GM10266 (cell line): ENCODE measurements at regions not wholly inside any gene's neighbourhood (a gene's known extent, or its start where the extent isn't known, plus 50 kb on each side); places are given as distances from the start of the nearest gene placed in this dataset.

Experiments used
- DNase-seq: peaks from one replicate; pipeline ENCODE4 v3.0.0; 2012; ENCODE audit errors: extremely low spot score
- TF ChIP-seq, protein P1 (sequence below): IDR thresholded peaks from 2 replicates; pipeline ENCODE4 v1.5.1; 2012; ENCODE audit warnings: mild to moderate bottlenecking, low read depth; ENCODE audit not compliant: control insufficient read depth, insufficient read depth; ENCODE audit errors: missing control alignments

DNA sequence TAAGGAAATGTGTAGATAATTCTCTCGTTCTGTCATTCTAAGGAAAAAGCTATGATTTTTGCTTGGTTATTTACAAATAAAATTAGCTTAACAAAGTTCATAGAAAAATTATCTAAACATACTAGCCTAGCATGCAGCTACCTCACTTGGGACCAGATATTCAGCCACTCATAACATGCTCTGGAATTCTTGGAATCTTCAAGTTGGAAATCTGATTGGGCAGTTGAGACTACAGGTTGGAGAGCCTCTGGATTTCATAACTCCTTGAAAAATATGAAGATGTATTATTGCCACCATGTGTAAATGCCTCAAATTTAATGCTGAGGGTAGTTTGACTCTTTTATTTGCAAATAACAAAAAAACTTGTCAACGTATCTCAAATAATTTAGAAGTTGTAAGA lies 132.2 kb upstream of the GULP1 start:
- TF ChIP-seq, protein P1, sequence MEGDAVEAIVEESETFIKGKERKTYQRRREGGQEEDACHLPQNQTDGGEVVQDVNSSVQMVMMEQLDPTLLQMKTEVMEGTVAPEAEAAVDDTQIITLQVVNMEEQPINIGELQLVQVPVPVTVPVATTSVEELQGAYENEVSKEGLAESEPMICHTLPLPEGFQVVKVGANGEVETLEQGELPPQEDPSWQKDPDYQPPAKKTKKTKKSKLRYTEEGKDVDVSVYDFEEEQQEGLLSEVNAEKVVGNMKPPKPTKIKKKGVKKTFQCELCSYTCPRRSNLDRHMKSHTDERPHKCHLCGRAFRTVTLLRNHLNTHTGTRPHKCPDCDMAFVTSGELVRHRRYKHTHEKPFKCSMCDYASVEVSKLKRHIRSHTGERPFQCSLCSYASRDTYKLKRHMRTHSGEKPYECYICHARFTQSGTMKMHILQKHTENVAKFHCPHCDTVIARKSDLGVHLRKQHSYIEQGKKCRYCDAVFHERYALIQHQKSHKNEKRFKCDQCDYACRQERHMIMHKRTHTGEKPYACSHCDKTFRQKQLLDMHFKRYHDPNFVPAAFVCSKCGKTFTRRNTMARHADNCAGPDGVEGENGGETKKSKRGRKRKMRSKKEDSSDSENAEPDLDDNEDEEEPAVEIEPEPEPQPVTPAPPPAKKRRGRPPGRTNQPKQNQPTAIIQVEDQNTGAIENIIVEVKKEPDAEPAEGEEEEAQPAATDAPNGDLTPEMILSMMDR, result no peak
- no peak for DNase-seq

DNA sequence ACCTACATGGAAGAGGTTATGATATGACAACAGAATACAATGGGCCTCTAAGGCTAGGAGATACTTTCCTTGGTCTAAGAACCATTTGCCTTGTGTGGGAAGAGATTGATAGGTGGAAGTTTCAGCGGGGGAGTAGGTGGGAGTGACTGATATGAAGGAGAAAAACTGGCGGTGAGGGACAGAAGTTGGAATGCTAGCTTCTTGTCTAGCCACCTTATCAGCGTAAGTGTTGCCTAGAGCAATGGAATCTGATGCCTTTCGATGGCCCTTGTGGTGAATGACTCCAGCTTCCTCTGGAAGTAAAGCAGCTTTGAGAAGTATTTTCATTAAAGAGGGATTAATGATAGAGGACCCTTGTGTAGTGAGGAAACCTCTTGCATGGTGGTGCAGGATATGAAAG lies 121.3 kb upstream of the GULP1 start:
- no peak for DNase-seq
- TF ChIP-seq, protein P1, result no peak

DNA sequence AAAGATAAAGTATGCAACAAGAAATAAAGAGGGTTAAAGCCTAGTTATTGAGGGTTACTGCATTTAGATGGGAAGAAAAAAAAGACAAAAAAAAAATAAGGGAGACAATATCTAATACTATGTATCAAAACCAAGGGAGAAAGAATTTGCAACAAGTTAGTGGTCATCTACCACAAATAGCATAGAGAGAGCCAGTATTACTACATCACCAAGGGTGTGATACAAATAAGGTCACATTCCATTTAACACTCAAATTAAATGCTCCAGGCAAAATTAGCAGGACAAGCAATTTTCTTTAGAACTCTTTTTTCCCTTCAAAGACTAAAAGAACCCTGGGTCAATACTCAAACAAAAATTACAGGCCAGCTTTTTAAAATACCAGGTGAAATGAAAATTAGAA lies 115.1 kb upstream of the GULP1 start:
- no peak for DNase-seq
- TF ChIP-seq, protein P1, result no peak

DNA sequence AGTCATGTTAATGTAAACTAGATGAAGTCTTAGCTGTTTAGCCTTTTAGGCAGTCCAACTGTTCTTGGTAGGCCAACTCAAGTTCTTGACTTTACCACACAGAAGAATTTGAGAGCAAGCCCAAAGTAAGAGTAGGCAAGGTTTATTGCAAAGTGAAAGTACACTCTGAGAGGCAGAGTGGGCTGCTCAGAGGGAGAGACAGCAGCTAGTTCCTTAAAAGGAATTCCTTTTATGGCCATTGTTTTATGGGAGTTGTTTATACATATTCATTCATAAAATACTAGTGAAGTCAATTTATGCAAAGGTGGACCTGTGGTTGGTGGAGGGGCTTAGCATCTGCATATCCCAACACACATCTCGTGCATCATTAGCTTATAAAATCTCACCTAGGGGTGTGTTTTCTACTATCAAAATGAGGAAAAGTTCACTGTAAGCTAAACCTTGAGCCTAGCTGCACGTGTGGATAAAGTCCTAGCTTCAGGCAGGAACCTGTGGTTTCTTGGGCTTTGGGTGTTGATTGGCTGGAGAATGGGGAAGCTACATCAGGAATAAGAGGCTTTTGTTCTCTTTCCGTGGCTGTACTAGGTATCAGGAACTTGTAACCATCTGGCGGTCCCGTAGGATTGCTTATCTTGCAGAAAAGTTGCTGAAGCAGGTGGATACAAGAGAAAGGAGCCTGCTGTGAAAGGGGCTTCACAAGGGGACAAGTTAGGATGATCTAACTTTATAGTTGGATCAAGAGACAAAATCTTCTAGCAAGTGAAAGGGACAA lies 110.4 kb upstream of the GULP1 start:
- DNase-seq, result no peak
- TF ChIP-seq, protein P1, result no peak

DNA sequence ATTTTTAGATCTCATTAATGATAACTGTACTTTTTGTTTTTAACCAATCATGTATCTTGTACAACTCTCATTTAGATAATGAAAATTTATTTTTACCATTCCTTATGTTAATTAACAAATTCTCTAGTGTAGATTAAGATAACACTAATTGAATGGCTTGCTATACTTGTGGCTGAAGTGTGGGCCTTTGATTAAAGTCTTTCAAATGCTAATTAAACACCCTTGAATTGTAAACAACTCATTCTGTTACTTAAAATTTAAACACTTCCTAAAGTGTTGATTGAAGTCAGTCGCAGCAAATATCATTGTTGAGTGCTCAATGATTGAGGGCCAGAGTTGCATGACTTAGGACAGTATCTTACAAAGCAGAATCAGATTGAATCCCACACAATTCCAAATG lies 109.8 kb upstream of the GULP1 start:
- TF ChIP-seq, protein P1, result no peak
- no peak for DNase-seq

DNA sequence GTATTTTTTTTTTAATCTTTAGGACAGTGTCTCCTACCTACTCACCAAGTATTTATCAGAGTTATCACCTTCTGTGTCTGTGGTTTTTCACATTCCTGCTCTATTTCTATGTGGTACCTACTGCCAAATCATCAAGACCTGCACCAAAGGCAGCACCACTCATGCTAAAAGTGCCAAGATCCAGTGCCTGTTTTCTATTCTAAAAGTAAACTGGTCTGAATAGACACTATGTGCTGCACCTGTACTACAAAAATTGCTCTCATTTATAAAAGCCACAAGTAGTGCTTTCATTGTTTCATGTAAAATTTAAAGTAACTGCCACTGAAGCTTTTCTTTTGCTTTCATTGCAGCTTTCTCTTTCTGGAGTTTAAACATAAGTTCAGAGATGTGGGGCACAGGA lies 103.9 kb upstream of the GULP1 start:
- no peak for DNase-seq
- TF ChIP-seq, protein P1, result no peak

DNA sequence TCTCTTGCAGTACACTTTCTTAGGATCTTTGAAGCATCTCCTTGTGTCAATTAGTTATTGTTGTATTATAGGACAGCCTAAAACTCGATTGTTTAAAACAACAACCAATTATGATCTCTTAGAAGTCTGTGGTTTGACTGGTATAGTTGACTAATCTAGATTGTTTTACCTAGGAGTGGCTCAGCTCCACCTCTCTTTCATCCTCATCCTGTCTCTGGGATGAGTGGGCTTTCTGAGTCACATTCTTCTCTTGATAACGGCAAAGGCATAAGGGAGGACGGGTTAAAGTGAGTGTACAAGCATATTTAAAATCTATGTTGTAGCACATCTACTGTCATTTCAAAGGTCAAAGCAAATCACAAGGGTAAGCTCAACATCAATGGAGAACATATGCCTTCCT lies 102.3 kb upstream of the GULP1 start:
- no peak for DNase-seq
- TF ChIP-seq, protein P1, result no peak
